Stimulated activated naive B cell treated with anti-CD40 and anti-IgM and Interleukin-4, amounts not matched to agents 10 μg/mL and 1 μg/mL and 100 μg/mL, for 72 hours (primary cell): ENCODE measurements at regions not wholly inside any gene's neighbourhood (a gene's known extent, or its start where the extent isn't known, plus 50 kb on each side); places are given as distances from the start of the nearest gene placed in this dataset.

Experiments used
- ATAC-seq, 2 donors: fragments of 150-1000 bp; cut with Tn5 transposase; replicated peaks; 2 replicates each; pipeline ENCODE4 v1.10.0; 2021; ENCODE audit warnings: moderate library complexity in 1 of 2
- DNase-seq: peaks from one replicate; pipeline ENCODE4 v3.0.0; 2021
- H3K27ac Mint-ChIP-seq: one replicate; pipeline ENCODE4 v1.8.0; 2022; ENCODE audit warnings: mild to moderate bottlenecking, mixed read lengths
- H3K27me3 Mint-ChIP-seq, 2 donors: one replicate each; pipeline ENCODE4 v1.8.0; 2022; ENCODE audit warnings: mixed read lengths in 2 of 2
- H3K36me3 Mint-ChIP-seq, 2 donors: one replicate each; pipeline ENCODE4 v1.8.0; 2022; ENCODE audit warnings: mixed read lengths in 2 of 2, mild to moderate bottlenecking in 1 of 2
- H3K4me1 Mint-ChIP-seq, 2 donors: one replicate each; pipeline ENCODE4 v1.8.0; 2022; ENCODE audit warnings: mixed read lengths in 2 of 2, mild to moderate bottlenecking in 1 of 2
- H3K4me3 Mint-ChIP-seq, 2 donors: one replicate each; pipeline ENCODE4 v1.8.0; 2022; ENCODE audit warnings: mild to moderate bottlenecking in 2 of 2, mixed read lengths in 2 of 2, moderate library complexity in 1 of 2
- H3K9me3 Mint-ChIP-seq, 2 donors: one replicate each; pipeline ENCODE4 v1.8.0; 2022; ENCODE audit warnings: mixed read lengths in 2 of 2, mild to moderate bottlenecking in 1 of 2

DNA sequence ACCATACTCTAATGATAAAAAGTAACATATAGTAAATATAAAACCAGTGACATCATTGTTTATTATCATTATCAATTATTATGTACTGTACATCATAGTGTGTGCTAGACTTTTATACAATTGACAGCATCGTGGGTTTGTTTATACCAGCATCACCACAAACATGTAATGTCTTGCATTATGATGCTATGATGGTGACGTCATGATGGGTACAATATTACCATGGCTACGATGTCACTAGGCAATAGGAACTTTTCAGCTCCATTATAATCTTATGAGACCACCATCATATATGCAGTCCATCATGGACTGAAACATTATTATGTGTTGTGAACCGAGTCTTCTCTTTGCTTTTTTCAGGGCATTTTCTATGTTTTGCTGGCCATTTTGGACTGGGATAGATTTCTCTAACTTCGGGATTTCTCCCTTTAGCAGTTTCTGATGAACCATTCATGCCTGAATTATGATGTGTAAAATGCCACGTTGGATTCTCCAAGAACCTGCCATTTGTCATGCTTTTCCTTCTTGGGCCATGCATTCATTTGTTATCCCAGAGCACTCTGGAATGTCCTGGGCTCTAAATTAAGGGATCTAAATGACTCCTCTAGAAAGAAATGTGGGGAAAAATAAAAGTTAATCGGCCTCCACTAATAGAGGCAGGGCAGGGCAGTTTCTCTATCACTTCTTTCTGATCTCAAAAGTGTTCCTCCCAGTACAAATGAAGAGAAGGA, 325.6 kb upstream of the TNP1 start:
- Mint-ChIP-seq H3K9me3 (no peaks in the 10 kb centered on the region), H3K4me3 (no peak overlapping the region), H3K36me3 (no peaks in the 10 kb centered on the region), H3K4me1 (no peaks in the 10 kb centered on the region), H3K27me3 (peaks cover 25 to 27% of the 10 kb centered on the region in 2 donors), H3K27ac (no peak overlapping the region)
- DNase-seq, result no peak
- no peak for ATAC-seq

- Mint-ChIP-seq H3K27ac (no peak overlapping the region), H3K36me3 (no peaks in the 10 kb centered on the region), H3K4me1 (no peaks in the 10 kb centered on the region), H3K9me3 (no peaks in the 10 kb centered on the region), H3K27me3 (peaks cover 25 to 35% of the 10 kb centered on the region in 2 donors), H3K4me3 (no peak overlapping the region)
- DNase-seq, result no peak
- no peak for ATAC-seq
Measured at GRCh38 chr2:217184242-217184641, 324.4 kb upstream of the TNP1 start.

DNA sequence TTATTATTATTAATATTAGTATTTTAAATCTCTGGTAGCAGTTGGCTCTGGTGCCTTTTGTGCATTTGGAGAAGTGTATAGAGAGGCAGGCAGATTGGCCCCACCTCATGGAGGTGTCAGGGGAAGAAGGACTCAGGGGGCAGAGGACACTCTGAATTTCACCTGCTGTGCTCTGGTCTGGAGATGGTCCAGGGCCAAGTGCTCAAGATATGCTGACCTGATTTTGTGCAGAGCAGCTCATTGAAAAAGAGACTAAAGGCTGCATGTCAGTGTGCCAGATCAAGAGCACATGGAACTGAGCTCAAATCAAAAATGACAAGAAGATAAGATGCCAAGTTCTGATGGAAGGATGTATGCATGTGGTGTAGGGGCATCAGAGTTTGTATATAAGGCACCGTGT, 323.6 kb upstream of the TNP1 start:
- Mint-ChIP-seq H3K4me1 (no peaks in the 10 kb centered on the region), H3K27ac (no peak overlapping the region), H3K27me3 (peaks cover 19 to 40% of the 10 kb centered on the region in 2 donors), H3K36me3 (no peaks in the 10 kb centered on the region), H3K9me3 (peaks cover 0 to 2% of the 10 kb centered on the region in 2 donors), H3K4me3 (no peak overlapping the region)
- ATAC-seq, result no peak
- DNase-seq, result no peak

- ATAC-seq, result no peak
Measured at GRCh38 chr2:217182926-217183325, 323.1 kb upstream of the TNP1 start.

GRCh38 chr2:217181512-217181911, 321.6 kb upstream of the TNP1 start:
- Mint-ChIP-seq H3K27ac (no peak overlapping the region), H3K4me1 (no peaks in the 10 kb centered on the region), H3K9me3 (peaks cover 0 to 3% of the 10 kb centered on the region in 2 donors), H3K36me3 (no peaks in the 10 kb centered on the region), H3K4me3 (no peak overlapping the region), H3K27me3 (peaks cover 8 to 28% of the 10 kb centered on the region in 2 donors)
- ATAC-seq (no peak), DNase-seq (no peak)

More at GRCh38 chr2:217182926-217183325, 323.1 kb upstream of the TNP1 start:
- Mint-ChIP-seq H3K4me3 (no peak overlapping the region), H3K4me1 (no peaks in the 10 kb centered on the region), H3K9me3 (peaks cover 0 to 2% of the 10 kb centered on the region in 2 donors), H3K36me3 (no peaks in the 10 kb centered on the region), H3K27ac (no peak overlapping the region), H3K27me3 (peaks cover 18 to 38% of the 10 kb centered on the region in 2 donors)
- DNase-seq, result no peak

DNA sequence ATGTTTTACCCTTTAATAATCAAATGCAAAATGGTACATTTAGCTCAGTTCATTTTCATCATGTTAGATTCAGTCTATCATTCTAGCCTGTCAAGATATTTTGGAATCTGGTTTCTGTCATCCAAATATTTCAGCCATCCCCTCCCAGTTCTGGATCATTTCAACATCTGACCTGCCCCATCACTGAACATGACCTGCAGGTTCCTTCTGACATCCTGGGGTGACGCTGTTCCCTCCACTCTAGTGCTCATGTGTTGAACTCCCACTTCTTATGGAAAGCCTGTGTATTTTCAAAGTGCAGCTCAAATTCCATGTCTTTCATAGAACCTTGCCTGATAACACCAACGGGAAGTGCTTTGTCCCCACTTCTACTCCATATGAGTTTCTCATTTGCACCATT, 320.0 kb upstream of the TNP1 start:
- Mint-ChIP-seq H3K4me3 (no peak overlapping the region), H3K27me3 (peaks cover 8 to 24% of the 10 kb centered on the region in 2 donors), H3K36me3 (no peaks in the 10 kb centered on the region), H3K4me1 (no peaks in the 10 kb centered on the region), H3K9me3 (peaks cover 0 to 3% of the 10 kb centered on the region in 2 donors), H3K27ac (no peak overlapping the region)
- no peak for ATAC-seq
- no peak for DNase-seq

DNA sequence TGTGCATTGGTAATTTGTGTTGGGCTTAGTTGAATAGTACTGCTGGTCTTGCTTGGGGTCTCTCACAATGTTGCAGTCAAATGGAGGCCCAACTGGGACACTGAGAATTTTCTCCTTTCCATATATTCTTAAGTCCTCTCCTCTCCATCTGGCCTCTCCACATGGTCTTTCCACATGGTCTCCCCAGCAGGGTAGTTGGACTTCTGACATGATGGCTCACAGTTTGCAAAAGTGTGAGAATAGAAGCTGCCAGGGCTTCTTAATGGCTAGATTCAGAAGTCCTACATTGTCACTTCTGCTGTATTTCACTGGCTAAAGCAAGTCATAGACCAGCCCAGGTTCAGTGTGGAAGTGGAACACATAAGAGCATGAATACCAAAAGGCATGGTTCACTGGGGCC, 318.5 kb upstream of the TNP1 start:
- no peak overlapping the region for H3K4me3 Mint-ChIP-seq
- H3K27ac Mint-ChIP-seq, result no peak overlapping the region
- H3K9me3 Mint-ChIP-seq, result peaks cover 0 to 3% of the 10 kb centered on the region in 2 donors
- DNase-seq, result no peak
- H3K36me3 Mint-ChIP-seq, result no peaks in the 10 kb centered on the region
- peaks cover 8 to 29% of the 10 kb centered on the region in 2 donors for H3K27me3 Mint-ChIP-seq
- ATAC-seq, result no peak
- no peaks in the 10 kb centered on the region for H3K4me1 Mint-ChIP-seq

- Mint-ChIP-seq H3K4me1 (no peaks in the 10 kb centered on the region), H3K4me3 (no peak overlapping the region), H3K9me3 (peaks cover 0 to 3% of the 10 kb centered on the region in 2 donors), H3K36me3 (no peaks in the 10 kb centered on the region), H3K27ac (no peak overlapping the region), H3K27me3 (peaks cover 4 to 26% of the 10 kb centered on the region in 2 donors)
- DNase-seq (no peak), ATAC-seq (no peak)
Measured at GRCh38 chr2:217177720-217178119, 317.9 kb upstream of the TNP1 start.

DNA sequence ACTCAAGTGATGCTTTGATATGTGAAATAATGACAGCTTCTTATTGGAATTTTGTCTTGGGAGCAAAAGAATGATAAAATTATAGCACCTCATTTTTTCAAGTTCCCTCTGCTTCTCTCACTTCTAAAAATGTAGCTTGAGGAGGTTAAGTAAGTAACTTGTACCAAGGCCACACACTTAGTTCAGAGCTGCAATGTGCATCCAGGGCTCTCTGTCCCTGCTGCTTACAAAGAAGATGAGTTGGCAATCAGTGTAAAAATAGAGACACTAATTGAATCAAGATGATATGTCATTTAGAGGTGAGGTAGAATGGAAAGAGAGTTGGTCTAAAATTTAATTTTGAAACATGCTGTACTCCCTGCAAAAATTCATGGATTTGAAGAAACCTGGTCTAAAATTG, 312.0 kb upstream of the TNP1 start:
- Mint-ChIP-seq H3K9me3 (peaks cover 4 to 7% of the 10 kb centered on the region in 2 donors), H3K4me1 (no peaks in the 10 kb centered on the region), H3K27ac (no peak overlapping the region)

DNA sequence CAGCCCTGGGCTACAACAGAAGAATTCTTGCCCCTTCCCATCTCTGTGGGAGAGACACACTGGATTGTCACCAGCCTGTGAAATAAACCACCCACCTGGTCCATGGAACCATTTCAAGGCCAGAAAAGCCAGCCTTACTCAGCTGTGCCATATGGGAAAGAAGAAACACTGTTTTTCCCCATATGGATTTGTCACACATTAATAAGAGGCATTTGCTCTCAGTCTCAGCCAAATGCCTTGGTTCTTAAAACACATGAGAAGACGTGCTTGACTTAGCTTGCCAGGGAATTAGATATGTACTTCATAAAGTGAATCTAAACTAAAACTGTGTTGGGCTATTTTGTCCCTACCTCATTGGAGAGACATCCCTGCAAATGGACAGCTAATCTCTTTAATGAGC, 308.6 kb upstream of the TNP1 start:
- H3K27ac Mint-ChIP-seq, result no peak overlapping the region
- peaks cover 21 to 32% of the 10 kb centered on the region in 2 donors for H3K27me3 Mint-ChIP-seq
- peaks cover 0 to 4% of the 10 kb centered on the region in 2 donors for H3K36me3 Mint-ChIP-seq
- peaks cover 0 to 2% of the 10 kb centered on the region in 2 donors for H3K4me1 Mint-ChIP-seq
- peaks cover 6 to 9% of the 10 kb centered on the region in 2 donors for H3K9me3 Mint-ChIP-seq
- DNase-seq (no peak), ATAC-seq (no peak)
- H3K4me3 Mint-ChIP-seq, result no peak overlapping the region

More for the DNA sequence above, 312.0 kb upstream of the TNP1 start:
- ATAC-seq (no peak), DNase-seq (no peak)
- H3K36me3 Mint-ChIP-seq, result peaks cover 0 to 4% of the 10 kb centered on the region in 2 donors
- no peak overlapping the region for H3K4me3 Mint-ChIP-seq
- peaks cover 19 to 22% of the 10 kb centered on the region in 2 donors for H3K27me3 Mint-ChIP-seq

GRCh38 chr2:217167531-217167930, 307.7 kb upstream of the TNP1 start:
- Mint-ChIP-seq H3K9me3 (peaks cover 6 to 9% of the 10 kb centered on the region in 2 donors), H3K4me1 (peaks cover 2 to 4% of the 10 kb centered on the region in 2 donors), H3K27me3 (peaks cover 19 to 30% of the 10 kb centered on the region in 2 donors), H3K27ac (no peak overlapping the region), H3K36me3 (peaks cover 0 to 4% of the 10 kb centered on the region in 2 donors), H3K4me3 (no peak overlapping the region)
- no peak for DNase-seq
- ATAC-seq, result no peak

GRCh38 chr2:217166241-217166850, 306.5 kb upstream of the TNP1 start:
- H3K4me1 Mint-ChIP-seq, result peaks cover 9 to 16% of the 10 kb centered on the region in 2 donors
- ATAC-seq, result peak; percentile 49 to 57
- peaks cover 22 to 28% of the 10 kb centered on the region in 2 donors for H3K27me3 Mint-ChIP-seq

GRCh38 chr2:217165547-217165946, 305.7 kb upstream of the TNP1 start:
- DNase-seq (no peak), ATAC-seq (no peak)
- H3K36me3 Mint-ChIP-seq, result peaks cover 0 to under 1% of the 10 kb centered on the region in 2 donors
- H3K4me1 Mint-ChIP-seq, result peaks cover 13 to 19% of the 10 kb centered on the region in 2 donors
- peaks cover 26 to 28% of the 10 kb centered on the region in 2 donors for H3K27me3 Mint-ChIP-seq
- no peak overlapping the region for H3K4me3 Mint-ChIP-seq
- H3K9me3 Mint-ChIP-seq, result peaks cover 2 to 5% of the 10 kb centered on the region in 2 donors
- no peak overlapping the region for H3K27ac Mint-ChIP-seq

More at GRCh38 chr2:217166241-217166850, 306.5 kb upstream of the TNP1 start:
- H3K4me3 Mint-ChIP-seq, result no peak overlapping the region
- DNase-seq, result no peak
- H3K9me3 Mint-ChIP-seq, result peaks cover 4 to 9% of the 10 kb centered on the region in 2 donors
- H3K27ac Mint-ChIP-seq, result no peak overlapping the region
- H3K36me3 Mint-ChIP-seq, result peaks cover 0 to 4% of the 10 kb centered on the region in 2 donors

DNA sequence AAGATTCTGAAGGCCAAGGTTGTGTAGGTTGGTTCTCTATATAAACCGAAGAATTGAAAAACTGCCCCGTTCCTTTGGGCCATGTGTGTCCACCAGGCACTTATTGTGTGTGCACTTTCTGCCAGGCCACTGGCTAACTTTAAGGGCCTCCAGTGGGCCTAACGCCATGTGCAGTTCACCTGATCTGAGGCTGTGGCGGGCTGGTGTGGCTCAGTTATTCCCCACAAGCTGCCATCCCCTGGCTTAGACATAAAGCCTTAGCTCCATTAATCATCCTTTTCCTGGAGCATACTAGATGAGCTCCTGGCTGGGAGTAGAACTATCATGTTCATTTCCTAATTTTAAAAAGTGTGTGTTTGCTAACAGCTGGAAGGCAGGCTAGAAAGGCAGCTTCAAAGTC, 304.1 kb upstream of the TNP1 start:
- H3K27me3 Mint-ChIP-seq, result peaks cover 26 to 33% of the 10 kb centered on the region in 2 donors
- peaks cover 0 to 5% of the 10 kb centered on the region in 2 donors for H3K9me3 Mint-ChIP-seq
- no peak overlapping the region for H3K27ac Mint-ChIP-seq
- DNase-seq (no peak), ATAC-seq (no peak)
- H3K4me3 Mint-ChIP-seq, result no peak overlapping the region
- no peaks in the 10 kb centered on the region for H3K36me3 Mint-ChIP-seq
- peaks cover 13 to 19% of the 10 kb centered on the region in 2 donors for H3K4me1 Mint-ChIP-seq

GRCh38 chr2:217162533-217162932, 302.7 kb upstream of the TNP1 start:
- H3K27me3 Mint-ChIP-seq, result peaks cover 26 to 42% of the 10 kb centered on the region in 2 donors
- ATAC-seq, result peak; percentile 63 to 66
- H3K4me1 Mint-ChIP-seq, result peaks cover 13 to 19% of the 10 kb centered on the region in 2 donors
- H3K4me3 Mint-ChIP-seq, result no peak overlapping the region
- H3K9me3 Mint-ChIP-seq, result peaks cover 0 to 5% of the 10 kb centered on the region in 2 donors
- no peaks in the 10 kb centered on the region for H3K36me3 Mint-ChIP-seq
- peak; percentile 14 for DNase-seq
- H3K27ac Mint-ChIP-seq, result no peak overlapping the region
